ENCODE measurements at regions not wholly inside any gene's neighbourhood (a gene's known extent, or its start where the extent isn't known, plus 50 kb on each side); places are given as distances from the start of the nearest gene placed in this dataset.

DNA sequence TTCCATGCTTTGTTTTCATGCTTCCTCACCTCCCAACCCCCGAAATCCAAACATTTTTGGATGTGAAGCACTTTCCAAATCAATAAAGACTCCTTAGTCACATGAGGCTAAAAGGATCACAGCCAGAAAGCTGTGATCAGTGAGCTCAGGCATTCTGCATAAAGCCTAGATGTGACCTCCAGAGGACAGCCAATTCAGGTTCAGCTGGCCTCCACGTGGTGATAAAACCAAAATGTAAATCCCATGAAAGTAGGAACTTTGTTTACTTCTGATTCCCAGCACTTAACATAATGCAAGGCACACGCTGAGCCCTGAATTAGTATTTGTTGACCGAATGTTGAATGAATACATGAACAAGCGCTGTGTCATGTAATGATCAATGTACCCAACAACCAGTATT is 249.5 kb upstream of the EOMES start:
- TF ChIP-seq, protein P1, sequence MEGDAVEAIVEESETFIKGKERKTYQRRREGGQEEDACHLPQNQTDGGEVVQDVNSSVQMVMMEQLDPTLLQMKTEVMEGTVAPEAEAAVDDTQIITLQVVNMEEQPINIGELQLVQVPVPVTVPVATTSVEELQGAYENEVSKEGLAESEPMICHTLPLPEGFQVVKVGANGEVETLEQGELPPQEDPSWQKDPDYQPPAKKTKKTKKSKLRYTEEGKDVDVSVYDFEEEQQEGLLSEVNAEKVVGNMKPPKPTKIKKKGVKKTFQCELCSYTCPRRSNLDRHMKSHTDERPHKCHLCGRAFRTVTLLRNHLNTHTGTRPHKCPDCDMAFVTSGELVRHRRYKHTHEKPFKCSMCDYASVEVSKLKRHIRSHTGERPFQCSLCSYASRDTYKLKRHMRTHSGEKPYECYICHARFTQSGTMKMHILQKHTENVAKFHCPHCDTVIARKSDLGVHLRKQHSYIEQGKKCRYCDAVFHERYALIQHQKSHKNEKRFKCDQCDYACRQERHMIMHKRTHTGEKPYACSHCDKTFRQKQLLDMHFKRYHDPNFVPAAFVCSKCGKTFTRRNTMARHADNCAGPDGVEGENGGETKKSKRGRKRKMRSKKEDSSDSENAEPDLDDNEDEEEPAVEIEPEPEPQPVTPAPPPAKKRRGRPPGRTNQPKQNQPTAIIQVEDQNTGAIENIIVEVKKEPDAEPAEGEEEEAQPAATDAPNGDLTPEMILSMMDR (IDR thresholded peaks at IDR 0.05 in 2 of 3, conservative IDR thresholded peaks at IDR 0.05 in 1 of 3; ENCODE audit: borderline replicate concordance in 1 of 3, insufficient read depth in 1 of 3, low read depth in 2 of 3, low read length in 2 of 3), result no peak
- TF ChIP-seq EZH2 (IDR thresholded peaks at IDR 0.05) (no peak), EZH2phosphoT487 (IDR thresholded peaks at IDR 0.05; ENCODE audit: borderline replicate concordance) (no peak), POLR2A (IDR thresholded peaks at IDR 0.05; ENCODE audit: borderline replicate concordance, extremely low read depth, insufficient read depth, insufficient read length) (no peak), FOSL1 (IDR thresholded peaks at IDR 0.05; ENCODE audit: low read depth) (no peak), CEBPB (IDR thresholded peaks at IDR 0.05; ENCODE audit: low read depth) (no peak), ZFX (IDR thresholded peaks at IDR 0.05) (no peak), EGR1 (IDR thresholded peaks at IDR 0.05; ENCODE audit: low read depth) (no peak), YY1 (IDR thresholded peaks at IDR 0.05; ENCODE audit: extremely low read depth, insufficient replicate concordance, low read depth, low read length) (no peak), TCF7L2 (IDR thresholded peaks at IDR 0.05; ENCODE audit: borderline replicate concordance, extremely low read depth, insufficient read depth, insufficient read length) (no peak), ZNF274 (IDR thresholded peaks at IDR 0.05; ENCODE audit: low read depth, low read length) (no peak)
